ENCODE measurements at regions not wholly inside any gene's neighbourhood (a gene's known extent, or its start where the extent isn't known, plus 50 kb on each side); places are given as distances from the start of the nearest gene placed in this dataset.

DNA sequence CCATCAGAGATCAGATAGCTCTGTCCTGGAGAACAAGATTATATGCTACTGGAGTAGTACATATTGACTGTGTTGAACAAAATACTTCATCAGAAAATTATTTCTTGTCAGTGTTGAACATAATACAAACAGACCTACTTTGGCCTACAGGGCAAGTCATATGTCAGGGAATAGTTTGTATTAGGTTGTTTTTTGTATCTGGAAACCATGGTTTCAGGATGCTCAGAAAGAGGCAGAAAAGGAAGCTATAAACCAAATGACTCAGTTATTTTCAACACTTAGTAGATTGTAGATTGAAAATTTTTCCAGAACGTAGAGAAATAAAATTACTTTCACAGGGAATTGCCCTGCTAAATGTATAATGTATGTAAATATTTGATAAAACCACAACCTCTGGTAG lies 198.4 kb downstream of the CYB561 start:
- no peak for TF ChIP-seq POLR2AphosphoS5 (IDR thresholded peaks at IDR 0.05; ENCODE audit: low read depth, low read length)
- no peak for TF ChIP-seq POLR2A (IDR thresholded peaks at IDR 0.05; ENCODE audit: low read depth, low read length)
- TF ChIP-seq POU2F2 (IDR thresholded peaks at IDR 0.05; ENCODE audit: low read depth, low read length), result no peak
